Hematopoietic multipotent progenitor cell (in vitro differentiated cells): ENCODE measurements at regions not wholly inside any gene's neighbourhood (a gene's known extent, or its start where the extent isn't known, plus 50 kb on each side); places are given as distances from the start of the nearest gene placed in this dataset. TPM values are rescaled to one million over a fixed set of nuclear protein-coding genes. Genes with fewer than 3 reads are reported as not detected.

Experiments
- small RNA-seq: library from RNA; depleted of rRNA; stranded (forward); fragments of <200 nt; gene quantifications from one replicate; pipeline ENCODE3, GENCODE V24; 2012

Small RNA genes in the stretch of these regions (small RNA-seq; reads per million reads assigned to genes)
- gene RF01518 (not detected), gene RNA5SP358 (1.6 reads per million, percentile 57 among the genes with 10 or more reads in this experiment), gene RNA5SP359 (1.0 reads per million, percentile 34 among the genes with 10 or more reads in this experiment)
